Fibroblast of lung (primary cell): ENCODE measurements at regions not wholly inside any gene's neighbourhood (a gene's known extent, or its start where the extent isn't known, plus 50 kb on each side); places are given as distances from the start of the nearest gene placed in this dataset.

Experiments
- DNase-seq, 2 donors: peaks; one replicate each; pipeline versions ENCODE4 v3.0.0 to v3.0.0-alpha.2; 2010; ENCODE audit warnings: low read depth in 2 of 2
- H2AFZ ChIP-seq: 2 replicates; pipeline ENCODE4 v1.5.1; 2012; ENCODE audit warnings: low read length, control low read depth, inconsistent platforms
- H3K27ac ChIP-seq: 2 replicates; pipeline ENCODE4 v1.5.1; 2011; ENCODE audit warnings: low read length, control low read depth; ENCODE audit not compliant: insufficient read depth
- H3K27me3 ChIP-seq: 2 replicates; pipeline ENCODE4 v1.5.1; 2011; ENCODE audit warnings: mild to moderate bottlenecking, low read length; ENCODE audit not compliant: control insufficient read depth, insufficient read depth
- H3K36me3 ChIP-seq: 2 replicates; pipeline ENCODE4 v1.5.1; 2011; ENCODE audit warnings: low read length; ENCODE audit not compliant: control insufficient read depth, insufficient read depth
- H3K4me1 ChIP-seq: 2 replicates; pipeline ENCODE4 v1.5.1; 2011; ENCODE audit warnings: low read length; ENCODE audit not compliant: control insufficient read depth, insufficient read depth; ENCODE audit errors: extremely low read depth
- H3K4me2 ChIP-seq: 2 replicates; pipeline ENCODE4 v1.5.1; 2011; ENCODE audit warnings: low read length, control low read depth; ENCODE audit not compliant: insufficient read depth; ENCODE audit errors: extremely low read depth
- H3K4me3 ChIP-seq, 4 experiments: fragments of 200-600 bp in 1 of 4; sonication (generic) in 1 of 4; replicated peaks in 1 of 4; 2 replicates each; pipeline ENCODE4 v1.5.1; 2011 to 2016; ENCODE audit warnings: low read length in 4 of 4, low read depth in 3 of 4, mild to moderate bottlenecking in 3 of 4, control low read depth in 2 of 4, inconsistent platforms in 1 of 4, mixed read lengths in 1 of 4; ENCODE audit not compliant: insufficient read depth in 1 of 4; ENCODE audit errors: control extremely low read depth in 1 of 4
- H3K79me2 ChIP-seq: 2 replicates; pipeline ENCODE4 v1.5.1; 2012; ENCODE audit warnings: mild to moderate bottlenecking, low read length, inconsistent platforms; ENCODE audit not compliant: control insufficient read depth, insufficient read depth
- H3K9ac ChIP-seq: 2 replicates; pipeline ENCODE4 v1.5.1; 2011; ENCODE audit warnings: mild to moderate bottlenecking, low read length, control low read depth; ENCODE audit not compliant: insufficient read depth
- H3K9me3 ChIP-seq: 2 replicates; pipeline ENCODE4 v1.5.1; 2012; ENCODE audit warnings: low read depth, low read length; ENCODE audit not compliant: control insufficient read depth, insufficient read depth
- H4K20me1 ChIP-seq: 2 replicates; pipeline ENCODE4 v1.5.1; 2011; ENCODE audit warnings: low read length; ENCODE audit not compliant: control insufficient read depth, insufficient read depth; ENCODE audit errors: extremely low read depth
- CTCF ChIP-seq, 2 donors: IDR thresholded peaks in 1 of 2; conservative IDR thresholded peaks in 1 of 2; 1 replicate in 1 of 2; 2 replicates in 1 of 2; pipeline ENCODE4 v1.5.1; 2011 to 2012; ENCODE audit warnings: low read length in 2 of 2, control low read depth in 1 of 2, inconsistent platforms in 1 of 2, low read depth in 1 of 2, mild to moderate bottlenecking in 1 of 2
- EZH2 ChIP-seq: IDR thresholded peaks from 2 replicates; pipeline ENCODE4 v1.5.1; 2012; ENCODE audit warnings: low read length, control low read depth, mild to moderate bottlenecking; ENCODE audit errors: missing control alignments

GRCh38 chr13:80585531-80585930 lies 244.6 kb upstream of the SPRY2 start:
- H3K27ac ChIP-seq = no peak overlapping the region
- H3K4me2 ChIP-seq = no peak overlapping the region
- no peaks in the 10 kb centered on the region for H3K36me3 ChIP-seq
- no peaks in the 10 kb centered on the region for H3K27me3 ChIP-seq
- H3K79me2 ChIP-seq = no peaks in the 10 kb centered on the region
- H3K4me3 ChIP-seq = no peak overlapping the region
- no peak overlapping the region for H3K9ac ChIP-seq
- no peaks in the 10 kb centered on the region for H3K9me3 ChIP-seq
- H4K20me1 ChIP-seq = no peaks in the 10 kb centered on the region
- DNase-seq = no peak
- H2AFZ ChIP-seq = no peak overlapping the region
- no peaks in the 10 kb centered on the region for H3K4me1 ChIP-seq
- no peak for TF ChIP-seq EZH2
- TF ChIP-seq CTCF (conservative IDR thresholded peaks at IDR 0.05 in 1 of 2, IDR thresholded peaks at IDR 0.05 in 1 of 2; ENCODE audit: low read depth in 1 of 2, low read length in 2 of 2) = no peak

- H3K9me3 ChIP-seq = no peaks in the 10 kb centered on the region
- H3K4me3 ChIP-seq = no peak overlapping the region
- H3K79me2 ChIP-seq = no peaks in the 10 kb centered on the region
- H2AFZ ChIP-seq = no peak overlapping the region
- H4K20me1 ChIP-seq = no peaks in the 10 kb centered on the region
- no peak overlapping the region for H3K27ac ChIP-seq
- DNase-seq = no peak
- no peaks in the 10 kb centered on the region for H3K4me1 ChIP-seq
- H3K36me3 ChIP-seq = no peaks in the 10 kb centered on the region
- TF ChIP-seq CTCF (conservative IDR thresholded peaks at IDR 0.05 in 1 of 2, IDR thresholded peaks at IDR 0.05 in 1 of 2; ENCODE audit: low read depth in 1 of 2, low read length in 2 of 2) (no peak), EZH2 (no peak)
- H3K27me3 ChIP-seq = no peaks in the 10 kb centered on the region
- H3K4me2 ChIP-seq = no peak overlapping the region
- no peak overlapping the region for H3K9ac ChIP-seq
Observed at GRCh38 chr13:80584785-80585184, 243.9 kb upstream of the SPRY2 start.

GRCh38 chr13:80584306-80584705 lies 243.4 kb upstream of the SPRY2 start:
- H3K27ac ChIP-seq = no peak overlapping the region
- TF ChIP-seq CTCF (conservative IDR thresholded peaks at IDR 0.05 in 1 of 2, IDR thresholded peaks at IDR 0.05 in 1 of 2; ENCODE audit: low read depth in 1 of 2, low read length in 2 of 2) (no peak), EZH2 (no peak)
- no peaks in the 10 kb centered on the region for H3K27me3 ChIP-seq
- no peaks in the 10 kb centered on the region for H4K20me1 ChIP-seq
- DNase-seq = no peak
- no peak overlapping the region for H3K4me3 ChIP-seq
- no peaks in the 10 kb centered on the region for H3K36me3 ChIP-seq
- no peaks in the 10 kb centered on the region for H3K79me2 ChIP-seq
- no peak overlapping the region for H2AFZ ChIP-seq
- no peaks in the 10 kb centered on the region for H3K9me3 ChIP-seq
- no peaks in the 10 kb centered on the region for H3K4me1 ChIP-seq
- no peak overlapping the region for H3K4me2 ChIP-seq
- no peak overlapping the region for H3K9ac ChIP-seq
